ENCODE measurements at regions not wholly inside any gene's neighbourhood (a gene's known extent, or its start where the extent isn't known, plus 50 kb on each side); places are given as distances from the start of the nearest gene placed in this dataset.
A peak's percentile ranks its signal among the peaks of the same experiment; 100 is the strongest.
"Not testable (repeated sequence)": the region's sequence is repeated elsewhere in the genome, so short reads cannot be mapped to it uniquely, and the experiment has no call there.

DNA sequence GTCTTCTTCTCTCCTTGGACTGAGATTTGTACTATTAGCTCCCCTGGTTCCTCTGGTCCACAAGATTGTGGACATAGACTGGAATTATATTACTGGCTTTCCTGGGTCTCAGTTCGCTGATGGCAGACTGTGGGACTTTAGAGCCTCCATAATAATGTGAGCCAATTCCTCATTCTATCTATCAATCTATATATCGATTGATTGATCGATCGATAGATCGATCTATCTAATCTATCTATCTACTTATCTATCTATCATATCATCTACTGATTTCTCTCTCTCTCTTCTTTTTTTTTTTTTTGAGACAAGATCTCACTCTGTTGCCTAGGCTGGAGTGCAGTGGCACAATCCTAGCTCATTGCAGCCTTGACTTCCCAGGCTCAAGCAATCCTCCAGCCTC is 51.5 kb upstream of the DDR1 start:
- no peak for DNase-seq (ENCODE audit: low read depth)

DNA sequence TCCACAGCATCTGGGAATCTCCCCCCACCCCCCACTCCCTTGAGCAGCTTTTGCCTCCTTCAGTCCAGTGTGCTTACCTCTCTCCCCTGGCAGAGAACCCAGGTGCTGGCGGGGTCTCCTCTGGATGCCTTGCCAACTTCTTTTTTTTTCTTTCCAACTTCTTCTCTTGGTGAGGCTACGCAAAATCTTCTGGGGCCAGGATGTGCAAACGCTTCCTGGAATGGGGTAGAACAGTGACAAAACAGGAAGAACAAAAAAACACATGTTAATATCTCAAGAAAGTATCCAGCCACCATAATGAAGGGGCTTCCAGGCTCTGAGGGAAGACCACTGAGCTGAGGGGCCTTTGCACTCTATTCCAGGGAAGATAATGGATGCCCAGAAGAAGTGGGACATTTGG is 53.9 kb upstream of the DDR1 start:
- no peak for DNase-seq (ENCODE audit: low read depth)

DNA sequence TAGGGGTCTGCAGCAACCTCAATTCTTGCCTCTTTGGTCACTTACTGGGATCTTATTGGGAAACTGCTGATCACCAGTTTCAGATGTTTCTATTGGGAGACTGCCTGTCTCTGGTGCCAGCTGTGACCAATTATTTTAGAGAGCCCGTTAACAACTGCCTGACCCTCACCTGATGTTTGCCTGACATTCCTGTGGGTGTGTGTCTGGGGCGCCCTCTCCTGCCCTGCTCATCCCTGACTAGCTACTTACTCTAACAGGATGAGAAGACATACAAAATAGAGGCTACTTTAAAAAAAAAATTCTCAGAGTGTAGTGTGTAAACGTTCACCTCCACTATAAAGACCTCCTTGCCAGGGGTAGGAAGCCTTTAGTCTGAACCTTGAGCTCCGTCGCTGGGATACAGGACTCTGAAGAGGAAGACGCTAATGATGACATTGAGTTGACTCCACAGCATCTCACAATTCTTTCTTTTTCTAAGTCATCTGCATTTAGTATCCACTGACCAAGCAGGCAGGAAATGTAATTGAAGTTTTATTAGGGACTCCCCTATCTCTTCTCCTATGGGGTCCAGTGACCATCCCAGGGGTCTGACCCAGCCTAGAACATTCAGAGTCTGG is 54.6 kb upstream of the DDR1 start:
- no peak for DNase-seq (ENCODE audit: low read depth)

GRCh38 chr6:30829033-30829432 is 55.3 kb upstream of the DDR1 start:
- no peak for DNase-seq (ENCODE audit: low read depth)

- DNase-seq (ENCODE audit: low read depth) = peak; percentile 54
These were observed 56.0 kb upstream of the DDR1 start for GRCh38 chr6:30828027-30828962.

DNA sequence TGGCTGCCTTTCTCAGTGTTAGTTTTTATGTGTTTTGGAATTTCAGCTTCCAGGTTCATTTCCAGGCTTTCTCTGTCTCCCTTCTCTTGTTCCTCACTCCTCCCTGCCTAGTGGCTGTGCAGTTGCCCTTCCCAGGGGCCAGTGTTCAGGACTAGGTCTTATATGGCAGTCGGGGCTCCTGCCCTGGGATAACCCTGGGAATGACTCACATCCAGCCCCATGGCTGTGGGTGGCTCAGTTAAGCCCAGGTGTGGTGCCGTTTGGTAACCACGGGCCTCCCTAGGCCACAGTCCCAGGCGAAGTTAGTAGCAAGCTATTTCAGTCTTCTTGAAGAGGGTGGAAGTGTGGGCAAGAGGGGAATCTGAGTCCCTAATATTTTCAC is 57.4 kb upstream of the DDR1 start:
- DNase-seq (ENCODE audit: low read depth) = no peak

- no peak for DNase-seq (ENCODE audit: low read depth)
These were observed 59.6 kb upstream of the DDR1 start for GRCh38 chr6:30824698-30825097.

- DNase-seq (ENCODE audit: low read depth) = no peak
These were observed 60.8 kb upstream of the DDR1 start for GRCh38 chr6:30823534-30823865.

GRCh38 chr6:30821862-30822784 is 62.2 kb upstream of the DDR1 start:
- DNase-seq (ENCODE audit: low read depth) = no peak

GRCh38 chr6:30820193-30820592 is 64.1 kb upstream of the DDR1 start:
- DNase-seq (ENCODE audit: low read depth) = no peak

- DNase-seq (ENCODE audit: low read depth) = no peak
These were observed 64.9 kb upstream of the DDR1 start for GRCh38 chr6:30819297-30819917.

GRCh38 chr6:30818391-30818841 is 65.9 kb upstream of the DDR1 start:
- no peak for DNase-seq (ENCODE audit: low read depth)

DNA sequence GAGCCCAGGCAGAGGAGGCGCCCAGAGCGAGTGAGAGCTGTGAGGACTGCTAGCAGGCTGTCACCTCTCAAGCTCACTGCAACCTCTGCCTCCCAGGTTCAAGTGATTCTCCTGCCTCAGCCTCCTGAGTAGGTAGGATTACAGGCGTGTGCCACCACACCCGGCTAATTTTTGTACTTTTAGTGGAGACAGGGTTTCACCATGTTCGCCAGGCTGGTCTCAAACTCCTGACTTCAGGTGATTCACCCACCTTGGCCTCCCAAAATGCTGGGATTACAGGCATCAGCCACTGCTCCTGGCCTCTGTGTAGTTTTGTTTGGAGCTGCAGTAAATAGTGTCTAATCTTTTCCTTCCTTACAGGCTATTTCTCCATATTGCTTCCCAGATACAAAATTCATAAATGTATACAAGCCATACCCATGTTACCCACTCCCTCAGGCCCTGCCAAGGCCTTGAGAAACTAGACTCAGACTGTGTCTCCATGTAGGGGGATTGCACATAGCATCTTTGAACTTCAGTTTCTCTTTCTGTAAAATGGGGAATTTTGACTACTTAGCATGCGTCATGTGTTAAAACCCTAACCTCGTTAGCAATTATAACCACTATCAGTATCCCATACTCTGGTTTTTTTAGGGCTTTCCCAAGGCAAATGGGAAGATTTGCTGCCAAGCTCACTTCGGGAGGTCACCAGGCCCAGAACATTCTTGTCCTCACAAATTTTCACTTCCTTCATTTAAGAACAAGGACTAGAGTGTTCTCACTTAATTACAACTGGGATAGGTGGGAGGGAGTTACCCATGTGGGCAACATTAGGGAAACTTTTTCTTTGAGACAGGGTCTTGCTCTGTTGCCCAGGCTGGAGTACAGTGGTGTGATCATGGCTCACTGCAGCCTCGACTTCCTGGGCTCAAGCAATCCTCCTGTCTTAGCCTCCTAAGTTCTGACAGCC is 67.3 kb upstream of the DDR1 start:
- DNase-seq (ENCODE audit: low read depth) = no peak

DNA sequence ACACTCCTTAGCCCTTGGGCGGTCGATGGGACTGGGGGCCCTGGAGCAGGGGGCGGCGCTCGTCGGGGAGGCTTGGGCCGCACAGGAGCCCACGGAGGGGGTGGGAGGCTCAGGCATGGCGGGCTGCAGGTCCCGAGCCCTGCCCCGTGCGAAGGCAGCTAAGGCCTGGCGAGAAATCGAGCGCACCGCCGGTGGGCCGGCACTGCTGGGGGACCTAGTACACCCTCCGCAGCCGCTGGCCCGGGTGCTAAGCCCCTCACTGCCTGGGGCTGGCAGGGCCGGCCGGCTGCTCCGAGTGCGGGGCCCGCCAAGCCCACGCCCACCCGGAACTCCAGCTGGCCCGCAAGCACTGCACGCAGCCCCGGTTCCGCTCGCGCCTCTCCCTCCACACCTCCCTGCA is 68.0 kb upstream of the DDR1 start:
- DNase-seq (ENCODE audit: low read depth) = not testable (repeated sequence)

- DNase-seq (ENCODE audit: low read depth) = not testable (repeated sequence)
These were observed 69.1 kb upstream of the DDR1 start for GRCh38 chr6:30815041-30815742.

DNA sequence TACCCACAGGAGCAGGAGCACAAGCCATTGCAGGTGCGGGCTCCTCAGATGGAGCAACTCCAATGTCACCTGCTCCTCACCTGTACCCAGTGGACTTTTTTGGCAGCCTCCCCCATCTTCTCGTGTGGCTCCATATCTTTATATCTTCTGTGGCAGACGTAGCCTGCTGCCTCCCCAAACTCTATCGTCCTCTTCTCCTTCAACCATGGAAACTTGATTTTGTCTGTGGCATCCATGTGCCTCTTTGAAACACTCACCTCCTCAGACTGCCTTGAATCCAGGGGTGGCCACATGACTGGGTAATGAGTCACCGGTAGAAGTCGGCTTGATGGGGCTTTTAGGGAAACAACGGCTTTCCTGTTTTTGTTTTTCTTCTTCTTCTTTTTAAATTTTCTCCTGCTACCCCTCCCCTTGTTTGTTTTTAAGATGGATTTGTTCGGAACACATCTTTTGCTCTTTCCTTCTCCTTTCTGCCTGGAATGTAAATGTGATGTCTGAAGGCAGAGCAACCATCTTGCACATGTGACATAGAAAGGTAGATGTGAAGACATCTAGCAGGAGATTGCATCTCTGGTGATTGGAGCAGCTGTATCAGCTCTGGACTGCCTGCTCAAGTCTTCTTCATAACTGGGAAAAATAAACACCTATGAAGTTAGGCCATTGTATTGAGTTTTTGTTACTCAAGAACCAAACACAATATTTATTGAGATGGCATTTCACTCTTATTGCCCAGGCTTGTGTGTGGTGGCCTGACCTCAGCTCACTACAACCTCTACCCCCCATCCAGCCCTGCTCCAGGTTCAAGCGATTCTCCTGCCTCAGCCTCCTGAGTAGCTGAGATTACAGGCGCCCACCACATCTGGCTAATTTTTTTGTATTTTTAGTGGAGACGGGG is 69.9 kb upstream of the DDR1 start:
- DNase-seq (ENCODE audit: low read depth) = no peak

DNA sequence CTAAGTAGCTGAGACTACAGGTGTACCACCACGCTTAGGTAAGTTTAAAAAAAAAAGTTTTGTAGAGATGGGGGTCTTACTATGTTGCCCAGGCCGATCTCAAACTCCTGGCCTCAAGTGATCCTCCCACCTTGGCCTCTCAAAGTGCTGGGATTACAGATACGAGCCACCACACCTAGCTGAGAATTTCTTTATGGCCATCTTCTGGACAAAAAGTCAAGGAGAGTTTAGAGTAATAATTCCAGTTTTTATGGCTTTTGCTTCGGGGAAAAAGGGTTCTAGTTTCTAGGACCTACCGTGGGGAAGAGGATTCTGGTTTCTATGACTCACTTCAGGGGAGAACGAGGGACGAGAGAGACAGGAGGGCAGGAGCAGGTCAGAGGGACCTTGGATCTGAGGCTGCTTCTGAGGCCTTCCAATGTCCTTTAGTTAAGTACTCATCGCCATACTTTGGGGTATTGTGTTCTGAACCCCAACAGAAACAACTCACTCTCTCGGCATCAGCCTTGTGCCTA is 69.3 kb upstream of the IER3 start:
- DNase-seq (ENCODE audit: low read depth) = no peak

DNA sequence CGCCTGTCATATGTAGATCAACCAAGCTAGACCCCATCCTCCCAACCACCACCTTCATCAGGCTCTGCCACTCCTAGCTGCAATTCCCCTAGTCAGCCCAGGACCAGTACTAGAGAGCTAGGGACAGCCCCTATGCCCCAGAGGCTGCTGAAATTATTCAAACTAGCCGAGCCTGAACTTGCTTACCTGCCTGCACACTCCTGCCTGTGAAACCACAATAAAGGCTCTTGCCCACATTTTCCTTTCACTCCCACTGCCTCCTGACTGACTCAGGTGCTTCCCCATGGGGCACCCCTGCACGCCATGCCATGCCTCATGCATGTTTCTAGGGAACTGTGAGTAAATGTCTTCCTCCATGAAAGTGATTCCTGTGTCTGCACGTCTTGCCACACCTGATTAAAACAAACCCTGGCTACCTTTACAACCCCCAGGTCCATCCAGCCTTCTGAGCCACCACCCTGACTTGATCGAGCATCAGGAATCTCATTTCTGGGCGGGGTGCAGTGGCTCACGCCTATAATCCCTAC is 66.5 kb upstream of the IER3 start:
- no peak for DNase-seq (ENCODE audit: low read depth)

DNA sequence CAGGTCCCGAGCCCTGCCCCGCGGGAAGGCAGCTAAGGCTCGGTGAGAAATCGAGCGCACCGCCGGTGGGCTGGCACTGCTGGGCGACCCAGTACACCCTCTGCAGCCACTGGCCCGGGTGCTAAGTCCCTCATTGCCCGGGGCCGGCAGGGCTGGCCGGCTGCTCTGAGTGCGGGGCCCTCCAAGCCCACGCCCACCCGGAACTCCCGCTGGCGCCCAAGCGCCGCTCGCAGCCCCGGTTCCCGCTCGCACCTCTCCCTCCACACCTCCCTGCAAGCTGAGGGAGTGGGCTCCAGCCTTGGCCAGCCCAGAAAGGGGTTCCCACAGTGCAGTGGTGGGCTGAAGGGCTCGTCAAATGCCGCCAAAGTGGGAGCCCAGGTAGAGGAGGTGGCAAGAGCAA is 63.2 kb upstream of the IER3 start:
- DNase-seq (ENCODE audit: low read depth) = not testable (repeated sequence)
